ENCODE measurements at regions not wholly inside any gene's neighbourhood (a gene's known extent, or its start where the extent isn't known, plus 50 kb on each side); places are given as distances from the start of the nearest gene placed in this dataset.

DNA sequence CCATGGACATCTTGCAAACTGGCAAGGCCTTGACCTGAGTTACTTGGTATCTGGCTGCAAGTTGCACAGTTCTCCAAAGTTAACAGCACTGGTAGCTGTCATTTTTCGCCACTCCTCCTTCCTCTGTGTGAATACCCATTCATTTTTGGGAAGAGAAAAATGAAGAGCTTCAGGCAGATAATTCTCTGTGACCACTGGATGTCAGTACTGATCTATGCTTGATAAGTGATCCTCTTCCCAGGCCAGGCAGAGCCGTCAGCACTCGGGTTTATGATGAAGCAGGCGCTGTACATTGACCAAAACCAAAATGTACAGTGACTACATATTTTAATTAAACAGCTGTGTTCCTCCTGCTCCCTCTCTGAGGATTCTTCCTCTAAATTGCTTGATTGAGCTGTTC is 55.9 kb upstream of the PDZD8 start (continued):
- peak; percentile 23; the same call in 1 of the 2 replicates for TF ChIP-seq REST (IDR thresholded peaks at IDR 0.05; ENCODE audit: borderline replicate concordance)
- no peak for TF ChIP-seq REST (CRISPR knock-in tag; IDR thresholded peaks at IDR 0.05; ENCODE audit: low read depth)
- peak; percentile 57 to 59 for TF ChIP-seq RAD21 (CRISPR knock-in tag; conservative IDR thresholded peaks at IDR 0.05 in 1 of 2, IDR thresholded peaks at IDR 0.05 in 1 of 2)

Measured in K562 (cell line).